Nucleus accumbens (tissue), 56 donors: ENCODE measurements at regions not wholly inside any gene's neighbourhood (a gene's known extent, or its start where the extent isn't known, plus 50 kb on each side); places are given as distances from the start of the nearest gene placed in this dataset.

Source experiments
- DNase-seq, 56 donors: peaks; one replicate each; lab custom pipeline; 2025; lab: John Stamatoyannopoulos, UW

DNA sequence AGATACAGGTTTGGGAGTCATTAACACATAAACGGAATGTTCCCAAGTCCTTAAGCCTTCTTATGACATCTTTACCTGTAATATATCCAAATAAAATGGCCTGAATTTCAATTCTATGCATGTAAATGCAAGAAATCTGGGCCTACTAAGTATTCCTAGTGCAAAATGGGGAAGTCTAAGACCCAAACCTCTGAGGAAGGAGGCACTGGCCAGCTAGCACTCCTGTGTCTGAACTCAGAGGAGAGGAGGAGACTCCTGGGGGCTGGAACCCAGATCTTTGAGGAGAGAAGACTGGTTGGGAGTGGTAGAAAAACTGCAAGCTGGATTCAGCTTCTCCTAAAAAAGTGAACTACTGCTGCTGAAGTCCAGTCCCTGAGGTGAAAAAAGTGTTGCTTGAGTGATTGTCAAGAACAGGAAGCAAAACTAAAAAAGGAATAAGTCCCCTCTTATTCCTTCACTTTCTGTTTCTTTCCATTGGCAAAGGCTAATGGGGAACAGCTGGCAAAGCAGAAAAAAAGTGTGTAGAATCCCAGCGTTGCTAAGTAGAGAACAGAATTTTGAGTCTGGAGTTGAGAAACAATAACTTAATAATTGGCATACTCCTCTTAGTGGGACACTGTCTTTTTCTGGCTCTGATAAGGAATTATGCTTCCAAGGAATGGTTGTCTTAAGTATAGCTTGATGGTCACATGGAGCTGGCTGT lies 54.8 kb upstream of the ATP2C1 start:
- DNase-seq = no peak

GRCh38 chr3:130839813-130840212 lies 54.1 kb upstream of the ATP2C1 start:
- no peak for DNase-seq

GRCh38 chr3:130841357-130841756 lies 52.5 kb upstream of the ATP2C1 start:
- DNase-seq = no peak

DNA sequence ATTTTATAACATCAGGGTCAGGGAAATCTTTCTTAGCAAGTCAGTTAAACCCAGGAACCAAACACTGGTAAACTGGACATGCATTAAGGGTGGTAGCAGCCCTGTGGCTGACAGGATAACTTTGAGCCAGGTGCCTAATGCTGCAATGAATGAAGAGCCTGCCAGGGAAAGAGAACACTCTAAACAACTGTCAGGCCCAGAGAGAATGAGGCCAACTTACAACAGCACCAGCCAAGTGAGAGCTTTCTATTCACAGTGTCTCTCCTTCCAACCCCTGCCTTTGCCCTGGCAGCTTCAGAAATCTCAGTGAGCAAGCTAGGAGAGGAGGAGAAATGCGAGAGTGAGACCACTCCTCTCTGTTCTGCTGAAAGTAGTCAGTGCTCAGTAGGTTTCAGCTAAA lies 50.4 kb upstream of the ATP2C1 start:
- DNase-seq = peak in 6 of 56 donors; percentile 4 to 48 (median 24)
